DMS79 treated with DMSO at 0.1 percent for 48 hours (cell line): ENCODE measurements at regions not wholly inside any gene's neighbourhood (a gene's known extent, or its start where the extent isn't known, plus 50 kb on each side); places are given as distances from the start of the nearest gene placed in this dataset.
"Not testable (repeated sequence)": the region's sequence is repeated elsewhere in the genome, so short reads cannot be mapped to it uniquely, and the experiment has no call there.

Experiments
- DNase-seq: peaks from one replicate; lab custom pipeline; 2025; lab: John Stamatoyannopoulos, UW

DNA sequence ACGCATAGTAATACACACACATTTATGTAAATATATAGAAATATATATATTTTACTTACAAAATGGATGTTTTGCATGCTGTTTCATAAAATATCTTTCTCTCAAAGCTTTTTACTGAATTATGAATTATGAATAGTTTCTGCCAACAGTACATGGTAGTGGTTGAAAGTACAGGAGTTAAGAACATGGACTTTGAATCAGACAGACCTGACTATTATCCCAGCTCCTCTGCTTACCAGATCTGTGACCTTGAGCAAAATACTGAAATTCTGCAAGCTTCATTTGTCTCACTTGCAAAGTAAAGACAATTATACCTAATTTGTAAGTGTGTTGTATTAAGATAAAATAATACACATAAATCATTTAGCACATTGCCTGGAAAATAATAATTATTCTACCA lies 459.5 kb downstream of the EPM2A start:
- DNase-seq, result no peak

DNA sequence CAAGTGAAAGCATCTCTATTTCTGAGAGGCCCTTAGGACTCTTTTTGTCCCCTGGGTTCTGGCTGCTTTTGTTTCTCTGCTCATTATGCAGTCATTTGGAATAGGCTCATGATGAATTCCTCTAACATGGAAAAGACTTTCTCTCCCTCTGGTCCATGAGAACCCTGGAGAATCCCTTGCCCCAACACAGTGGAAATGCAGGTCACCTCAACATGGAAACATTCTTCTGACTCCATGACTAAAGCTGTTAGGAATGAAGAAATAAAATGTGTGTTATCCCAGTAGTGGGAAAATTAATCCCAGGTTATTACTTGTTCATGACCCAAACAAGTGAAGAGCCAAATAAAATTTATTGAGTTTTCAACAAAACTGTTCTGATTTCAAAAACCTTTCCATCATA lies 458.6 kb downstream of the EPM2A start:
- DNase-seq, result no peak

GRCh38 chr6:145277358-145278086 lies 457.8 kb downstream of the EPM2A start:
- DNase-seq, result no peak

DNA sequence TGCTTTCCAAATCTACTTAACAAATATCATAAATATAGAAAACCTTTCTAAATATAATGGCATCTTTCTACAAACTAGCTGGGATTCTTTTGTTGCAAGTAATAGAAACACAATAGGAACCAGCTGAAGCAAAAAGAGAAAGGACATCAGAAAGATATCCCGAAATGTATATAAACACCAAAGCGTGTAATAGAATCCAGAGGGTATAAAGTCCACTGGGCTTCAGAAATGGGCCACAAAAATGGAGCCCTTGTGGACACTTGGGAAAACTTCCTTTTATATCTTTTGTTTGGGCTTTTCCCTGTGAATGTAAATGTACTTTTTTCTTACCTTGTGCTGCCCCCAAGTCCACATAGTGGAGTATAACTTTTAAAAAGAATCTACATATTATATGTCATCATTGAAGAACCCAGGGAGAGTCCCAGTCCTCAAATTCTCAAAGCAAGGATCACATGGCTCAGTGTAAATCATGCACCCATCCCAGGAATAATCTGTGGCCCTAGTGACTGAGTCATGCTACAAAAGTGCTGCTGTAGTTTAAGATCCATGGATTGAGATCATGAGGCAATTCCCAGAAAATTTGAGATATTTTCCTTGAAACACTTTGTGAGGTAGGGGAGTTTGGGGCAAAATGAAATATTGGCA lies 457.0 kb downstream of the EPM2A start:
- DNase-seq, result no peak

DNA sequence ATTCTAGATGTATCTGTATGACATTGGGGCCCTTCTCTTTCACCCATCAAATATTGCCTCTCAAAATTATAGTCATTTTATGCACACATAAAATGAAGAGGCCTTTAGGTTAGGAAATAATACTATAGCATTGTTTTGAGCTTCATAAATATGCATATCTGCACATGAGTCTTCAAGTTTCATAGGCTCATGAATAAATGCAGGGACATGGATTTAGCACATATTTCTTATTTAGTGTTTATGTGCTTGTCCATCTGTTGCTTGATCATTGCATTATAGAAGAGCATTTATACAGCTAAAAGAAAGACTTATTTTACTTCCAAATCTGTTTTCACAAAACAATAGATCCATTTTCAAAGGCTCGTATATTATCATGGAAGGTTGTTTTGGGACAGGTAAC lies 455.8 kb downstream of the EPM2A start:
- no peak for DNase-seq

DNA sequence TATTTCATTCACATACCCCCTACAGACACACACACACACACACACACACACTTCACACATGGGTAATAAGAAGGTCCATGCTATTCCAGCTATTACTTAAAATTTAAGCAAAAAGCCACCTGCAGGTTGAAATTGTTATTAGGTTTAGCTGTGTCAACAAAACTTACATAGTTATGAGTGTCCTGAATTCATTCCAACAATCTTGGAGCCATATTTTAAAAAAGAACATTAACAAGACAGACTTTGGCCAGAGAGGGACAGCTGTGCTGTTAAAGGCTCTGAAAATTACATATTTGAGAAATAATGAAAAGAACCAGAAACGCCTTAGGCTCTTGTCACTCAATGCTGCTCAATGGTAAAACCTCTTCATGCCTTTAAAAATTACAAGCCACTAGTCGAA lies 455.3 kb downstream of the EPM2A start:
- no peak for DNase-seq

GRCh38 chr6:145283209-145283608 lies 452.1 kb downstream of the EPM2A start:
- DNase-seq, result not testable (repeated sequence)

GRCh38 chr6:145283856-145284255 lies 451.5 kb downstream of the EPM2A start:
- DNase-seq, result no peak

- DNase-seq, result no peak
Measured at GRCh38 chr6:145286916-145287315, 448.4 kb downstream of the EPM2A start.

- no peak for DNase-seq
Measured at GRCh38 chr6:145289573-145289972, 445.7 kb downstream of the EPM2A start.

GRCh38 chr6:145290122-145290521 lies 445.2 kb downstream of the EPM2A start:
- no peak for DNase-seq

DNA sequence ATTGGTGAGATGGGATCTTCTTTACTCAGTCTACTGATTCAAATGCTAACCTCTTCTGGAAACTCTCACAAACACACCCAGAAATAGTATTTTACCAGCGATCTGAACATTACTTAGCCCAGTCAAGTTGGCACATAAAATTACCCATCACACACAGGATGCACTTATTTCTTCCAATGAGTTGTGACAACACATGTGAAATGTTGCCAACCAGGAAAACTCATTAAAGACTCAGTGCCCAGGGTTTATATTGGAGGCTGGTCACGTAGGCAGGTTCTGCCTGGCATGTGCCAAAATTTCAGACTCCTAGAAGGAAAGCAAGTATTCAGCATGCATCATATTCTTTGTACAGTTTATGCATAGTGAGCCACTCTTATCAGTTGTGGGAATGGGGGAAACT lies 443.3 kb downstream of the EPM2A start:
- no peak for DNase-seq

GRCh38 chr6:145294942-145295341 lies 440.4 kb downstream of the EPM2A start:
- DNase-seq, result no peak

DNA sequence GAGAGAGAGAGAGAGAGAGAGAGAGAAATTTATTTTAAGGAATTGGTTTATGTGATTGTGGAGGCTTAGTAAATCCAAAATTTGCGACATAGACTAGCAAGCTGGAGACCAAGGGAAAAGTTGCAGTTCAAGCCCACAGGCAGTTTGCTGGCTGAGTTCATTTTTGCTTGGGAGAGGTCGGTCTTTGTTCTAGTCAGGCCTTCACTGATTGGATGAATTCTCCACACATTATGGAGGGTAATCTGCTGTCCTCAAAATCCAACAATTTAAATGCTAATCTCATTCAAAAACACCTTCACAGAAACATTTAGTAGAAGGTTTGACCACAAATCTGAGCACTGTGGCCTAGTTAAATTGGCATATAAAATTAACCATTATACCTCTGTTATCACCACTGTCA lies 439.6 kb downstream of the EPM2A start:
- no peak for DNase-seq

DNA sequence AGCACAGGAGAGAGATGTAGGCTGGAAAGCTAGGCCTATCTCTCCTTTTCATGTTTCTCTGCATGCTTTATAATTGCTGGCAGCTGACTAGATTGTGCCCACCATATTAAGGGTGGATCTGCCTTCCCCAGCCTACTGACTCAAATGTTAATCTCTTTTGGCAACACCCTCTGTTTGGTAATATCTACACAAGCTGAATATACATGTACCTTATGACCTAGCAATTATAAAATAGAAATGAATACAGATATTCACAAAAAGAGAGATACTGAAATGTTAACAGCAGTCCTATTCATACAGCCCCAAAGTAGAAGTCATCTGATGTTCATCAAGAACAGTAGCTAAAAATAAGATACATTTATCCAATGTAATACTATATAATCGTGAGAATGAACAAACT lies 429.6 kb downstream of the EPM2A start:
- DNase-seq, result no peak

DNA sequence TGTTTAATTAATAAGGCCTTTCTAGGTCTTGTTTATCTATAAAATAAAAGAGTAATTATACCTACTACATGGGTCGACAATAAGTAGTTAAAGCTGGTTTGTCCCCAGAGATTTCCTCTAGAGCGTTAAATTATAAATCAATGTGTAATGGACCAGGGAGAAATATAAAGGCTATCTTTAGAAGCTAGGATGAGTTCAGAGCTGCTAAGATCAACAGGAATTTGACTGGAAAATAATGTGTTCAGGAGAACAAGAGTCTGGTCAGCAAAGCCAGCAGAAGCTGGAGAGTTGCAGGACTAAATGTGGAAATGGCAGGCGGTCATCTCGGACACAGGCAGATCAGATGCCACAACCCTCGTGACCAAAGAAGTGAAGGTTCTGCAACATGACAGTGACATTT lies 428.8 kb downstream of the EPM2A start:
- DNase-seq, result no peak

DNA sequence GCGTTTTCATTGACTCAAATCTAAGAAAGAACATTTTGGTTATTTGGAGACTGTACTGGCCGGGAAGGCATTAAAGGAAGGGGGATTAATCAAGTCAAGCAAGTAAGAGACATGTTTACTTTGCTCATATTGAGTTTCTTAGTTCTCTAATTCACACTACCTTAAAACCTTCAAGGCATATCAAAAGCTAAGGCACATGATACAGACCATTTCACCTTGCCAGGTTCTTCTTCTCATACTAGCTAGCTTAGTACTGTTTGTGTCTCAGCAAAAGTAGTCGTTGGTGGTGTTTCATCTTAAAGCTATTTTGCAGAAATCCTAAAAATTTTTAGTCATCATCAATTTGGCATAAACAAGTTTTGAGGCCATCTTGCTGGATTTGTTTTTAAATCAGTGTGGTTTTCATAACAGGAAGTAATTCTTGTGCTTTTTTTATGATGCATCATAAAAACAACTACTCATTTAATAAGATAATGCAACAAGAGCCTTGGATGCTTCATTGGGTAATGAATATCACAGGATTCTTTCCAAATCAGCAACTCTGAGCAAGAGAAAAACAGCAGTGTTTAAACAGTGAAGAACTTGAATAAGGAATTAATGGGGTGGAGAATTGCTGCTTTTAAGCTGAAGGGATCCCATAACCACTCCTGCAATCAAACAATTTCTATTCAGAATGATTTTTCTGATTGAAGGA lies 425.3 kb downstream of the EPM2A start:
- no peak for DNase-seq

DNA sequence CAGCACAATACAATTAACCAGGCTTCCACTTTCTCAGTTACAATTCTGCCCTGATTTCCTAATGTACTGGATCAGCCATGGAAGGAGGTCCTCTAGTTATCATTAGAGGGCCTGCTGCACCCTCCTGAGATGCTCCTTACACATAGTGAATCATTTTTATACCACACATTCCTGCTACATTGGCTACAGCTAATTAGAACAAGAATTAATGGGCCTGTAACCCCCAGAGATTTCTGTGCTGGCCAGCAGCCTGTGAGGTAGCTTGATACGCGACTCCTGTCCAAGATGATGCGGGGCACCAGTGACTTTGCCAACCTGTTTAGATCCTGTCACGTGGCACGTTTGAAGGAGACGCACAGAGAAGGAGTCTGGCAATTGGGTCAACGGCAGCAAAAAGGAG lies 422.8 kb downstream of the EPM2A start:
- DNase-seq, result no peak

GRCh38 chr6:145313041-145313855 lies 422.1 kb downstream of the EPM2A start:
- no peak for DNase-seq

- no peak for DNase-seq
Measured at GRCh38 chr6:145315982-145316600, 419.2 kb downstream of the EPM2A start.

DNA sequence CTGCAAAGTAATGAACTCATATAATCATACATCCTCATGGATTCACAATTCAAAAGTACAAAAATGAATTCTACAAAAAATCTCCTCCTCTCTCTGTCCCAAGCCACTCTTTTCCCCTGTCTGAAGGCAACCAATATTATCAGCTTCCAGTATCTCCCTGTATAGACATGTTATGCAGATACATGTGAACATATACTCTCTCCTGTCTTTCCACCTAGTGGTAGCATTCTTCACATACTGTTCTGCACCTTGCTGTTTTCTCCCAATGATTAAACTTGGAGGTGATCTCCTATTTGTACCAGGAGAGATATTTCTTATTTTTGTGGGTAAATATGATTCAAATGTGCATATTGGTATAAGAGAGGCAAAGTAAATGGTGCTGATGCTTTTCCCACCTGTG lies 416.4 kb downstream of the EPM2A start:
- DNase-seq, result no peak

- DNase-seq, result no peak
Measured at GRCh38 chr6:145319605-145320004, 415.7 kb downstream of the EPM2A start.
